ENCODE measurements at regions not wholly inside any gene's neighbourhood (a gene's known extent, or its start where the extent isn't known, plus 50 kb on each side); places are given as distances from the start of the nearest gene placed in this dataset.

GRCh38 chr16:6057821-6058220, 960.2 kb upstream of the EEF2KMT start:
- Histone ChIP-seq H3K9me3 (ENCODE audit: severe bottlenecking) (no peaks in the 10 kb centered on the region), H3K4me3 (ENCODE audit: severe bottlenecking) (no peak overlapping the region), H3K4me1 (ENCODE audit: insufficient read depth, poor library complexity, severe bottlenecking) (no peaks in the 10 kb centered on the region), H3K27ac (ENCODE audit: poor library complexity, severe bottlenecking) (no peak overlapping the region), H3K36me3 (ENCODE audit: low read depth) (no peaks in the 10 kb centered on the region), H3K27me3 (ENCODE audit: insufficient read depth, poor library complexity, severe bottlenecking) (no peaks in the 10 kb centered on the region)
- no peak for TF ChIP-seq CTCF (IDR thresholded peaks at IDR 0.05; ENCODE audit: poor library complexity, severe bottlenecking)
- no peak for ATAC-seq (ENCODE audit: low read depth)
- DNase-seq (ENCODE audit: low spot score), result no peak

GRCh38 chr16:6048017-6048416, 950.4 kb upstream of the EEF2KMT start:
- Histone ChIP-seq H3K27me3 (ENCODE audit: insufficient read depth, poor library complexity, severe bottlenecking) (peaks cover 3% of the 10 kb centered on the region), H3K36me3 (ENCODE audit: low read depth) (no peaks in the 10 kb centered on the region), H3K4me3 (ENCODE audit: severe bottlenecking) (no peak overlapping the region), H3K4me1 (ENCODE audit: insufficient read depth, poor library complexity, severe bottlenecking) (no peaks in the 10 kb centered on the region), H3K9me3 (ENCODE audit: severe bottlenecking) (no peaks in the 10 kb centered on the region), H3K27ac (ENCODE audit: poor library complexity, severe bottlenecking) (no peak overlapping the region)
- ATAC-seq (ENCODE audit: low read depth) (no peak), DNase-seq (ENCODE audit: low spot score) (no peak)
- no peak for TF ChIP-seq CTCF (IDR thresholded peaks at IDR 0.05; ENCODE audit: poor library complexity, severe bottlenecking)

- no peak for ATAC-seq (ENCODE audit: low read depth)
- Histone ChIP-seq H3K27me3 (ENCODE audit: insufficient read depth, poor library complexity, severe bottlenecking) (peaks cover 3% of the 10 kb centered on the region), H3K9me3 (ENCODE audit: severe bottlenecking) (no peaks in the 10 kb centered on the region), H3K36me3 (ENCODE audit: low read depth) (no peaks in the 10 kb centered on the region), H3K4me1 (ENCODE audit: insufficient read depth, poor library complexity, severe bottlenecking) (no peaks in the 10 kb centered on the region), H3K4me3 (ENCODE audit: severe bottlenecking) (no peak overlapping the region), H3K27ac (ENCODE audit: poor library complexity, severe bottlenecking) (no peak overlapping the region)
- DNase-seq (ENCODE audit: low spot score), result no peak
- TF ChIP-seq CTCF (IDR thresholded peaks at IDR 0.05; ENCODE audit: poor library complexity, severe bottlenecking), result no peak
Measured at GRCh38 chr16:6047325-6047724, 949.7 kb upstream of the EEF2KMT start.

GRCh38 chr16:6038941-6039645, 941.5 kb upstream of the EEF2KMT start:
- no peaks in the 10 kb centered on the region for H3K27me3 ChIP-seq (ENCODE audit: insufficient read depth, poor library complexity, severe bottlenecking)
- H3K4me1 ChIP-seq (ENCODE audit: insufficient read depth, poor library complexity, severe bottlenecking), result no peaks in the 10 kb centered on the region
- no peak for DNase-seq (ENCODE audit: low spot score)
- no peak for ATAC-seq (ENCODE audit: low read depth)
- no peak overlapping the region for H3K4me3 ChIP-seq (ENCODE audit: severe bottlenecking)
- no peak for TF ChIP-seq CTCF (IDR thresholded peaks at IDR 0.05; ENCODE audit: poor library complexity, severe bottlenecking)
- H3K27ac ChIP-seq (ENCODE audit: poor library complexity, severe bottlenecking), result no peak overlapping the region
- H3K36me3 ChIP-seq (ENCODE audit: low read depth), result no peaks in the 10 kb centered on the region
- H3K9me3 ChIP-seq (ENCODE audit: severe bottlenecking), result no peaks in the 10 kb centered on the region

GRCh38 chr16:6035161-6035560, 937.6 kb upstream of the EEF2KMT start:
- no peak overlapping the region for H3K4me3 ChIP-seq (ENCODE audit: severe bottlenecking)
- no peak overlapping the region for H3K27ac ChIP-seq (ENCODE audit: poor library complexity, severe bottlenecking)
- no peak for TF ChIP-seq CTCF (IDR thresholded peaks at IDR 0.05; ENCODE audit: poor library complexity, severe bottlenecking)
- H3K27me3 ChIP-seq (ENCODE audit: insufficient read depth, poor library complexity, severe bottlenecking), result no peaks in the 10 kb centered on the region
- DNase-seq (ENCODE audit: low spot score), result no peak
- no peaks in the 10 kb centered on the region for H3K36me3 ChIP-seq (ENCODE audit: low read depth)
- no peaks in the 10 kb centered on the region for H3K9me3 ChIP-seq (ENCODE audit: severe bottlenecking)
- no peak for ATAC-seq (ENCODE audit: low read depth)
- no peaks in the 10 kb centered on the region for H3K4me1 ChIP-seq (ENCODE audit: insufficient read depth, poor library complexity, severe bottlenecking)
